Neural progenitor cell (in vitro differentiated cells): ENCODE measurements at regions not wholly inside any gene's neighbourhood (a gene's known extent, or its start where the extent isn't known, plus 50 kb on each side); places are given as distances from the start of the nearest gene placed in this dataset.

ENCODE experiments used
- CTCF ChIP-seq: fragments of 200-600 bp; sonication (generic); IDR thresholded peaks from 2 replicates; pipeline ENCODE4 v1.5.1; 2017; ENCODE audit warnings: antibody characterized with exemption, mild to moderate bottlenecking
- EZH2 ChIP-seq: fragments of 200-600 bp; sonication (generic); IDR thresholded peaks from 2 replicates; pipeline ENCODE4 v1.6.1; 2017; ENCODE audit warnings: antibody characterized with exemption, mild to moderate bottlenecking, moderate library complexity
- EZH2phosphoT487 ChIP-seq: fragments of 200-600 bp; sonication (generic); IDR thresholded peaks from 2 replicates; pipeline ENCODE4 v1.6.1; 2017; ENCODE audit warnings: antibody characterized with exemption

DNA sequence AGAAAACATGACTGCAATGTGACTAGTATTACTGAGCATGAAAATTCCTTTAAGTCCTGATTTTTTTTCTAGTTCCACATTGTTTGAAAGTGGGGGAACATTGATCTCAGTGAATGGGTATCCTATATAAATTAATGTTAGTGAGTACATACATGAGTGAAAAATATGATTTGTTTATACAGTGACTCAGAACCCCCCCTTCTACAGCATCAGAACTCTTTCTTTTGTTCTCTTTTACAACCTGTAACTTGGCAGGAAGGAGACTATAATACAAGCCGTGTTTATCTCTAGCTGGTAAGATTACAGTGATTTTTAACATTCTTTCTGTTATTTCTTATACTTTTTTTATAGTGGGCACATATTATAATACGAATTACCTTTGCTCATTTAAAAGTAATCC is 384.7 kb downstream of the PDCD6IP start:
- TF ChIP-seq CTCF (no peak), EZH2 (no peak), EZH2phosphoT487 (no peak)
